A549 (cell line): ENCODE measurements at regions not wholly inside any gene's neighbourhood (a gene's known extent, or its start where the extent isn't known, plus 50 kb on each side); places are given as distances from the start of the nearest gene placed in this dataset.

Experiments
- ATAC-seq, 2 experiments: fragments of 200-7000 bp in 1 of 2; fragments of >200 bp in 1 of 2; cut with Nextera tagmentation in 1 of 2; cut with Tn5 transposase in 1 of 2; 3 replicates each; pipeline versions ENCODE4 v1.8.0 to v1.9.1; 2018 to 2020; ENCODE audit warnings: mild to moderate bottlenecking in 1 of 2, moderate library complexity in 1 of 2
- CTCF ChIA-PET: fragments of 300-600 bp; sonication (Branson Sonifier 250); formaldehyde crosslinking; extraction: SDS; loops from one replicate; lab custom pipeline; 2021; ENCODE audit warnings: antibody characterized with exemption, inconsistent platforms; lab: Yijun Ruan, JAX
- POLR2A ChIA-PET: fragments of 350-600 bp; formaldehyde crosslinking; extraction: SDS; loops from one replicate; lab custom pipeline; 2021; ENCODE audit warnings: antibody characterized with exemption, inconsistent platforms; lab: Yijun Ruan, JAX
- DNase-seq, 2 experiments: peaks; one replicate each; pipeline versions ENCODE4 v3.0.0 to v3.0.0-alpha.2; 2011 to 2016; ENCODE audit warnings: low read depth in 1 of 2, low spot score in 1 of 2
- FAIRE-seq: peaks from 2 replicates; lab custom pipeline; 2011; peaks lifted over from hg19 to GRCh38; lab: Jason Lieb, UNC
- H3K27ac ChIP-seq, 2 experiments: fragments of >200 bp; sonication (Bioruptor Twin); formaldehyde crosslinking; 3 replicates each; pipeline ENCODE4 v1.5.1; 2016 to 2017
- H3K4me1 ChIP-seq: fragments of >200 bp; sonication (Bioruptor Twin); formaldehyde crosslinking; 3 replicates; pipeline ENCODE4 v1.6.1; 2016
- H3K4me2 ChIP-seq: fragments of >200 bp; sonication (Bioruptor Twin); formaldehyde crosslinking; 3 replicates; pipeline ENCODE4 v1.6.1; 2016
- H3K4me3 ChIP-seq: fragments of >200 bp; sonication (Bioruptor Twin); formaldehyde crosslinking; 3 replicates; pipeline ENCODE4 v1.5.1; 2016
- H3K9me3 ChIP-seq: fragments of >200 bp; sonication (Bioruptor Twin); formaldehyde crosslinking; 3 replicates; pipeline ENCODE4 v1.6.1; 2016
- CEBPB ChIP-seq, 2 experiments: fragments of >200 bp in 1 of 2; sonication (Bioruptor Twin) in 1 of 2; formaldehyde crosslinking in 1 of 2; IDR thresholded peaks; 2 replicates each; pipeline ENCODE4 v1.6.1; 2012 to 2016
- EHMT2 ChIP-seq: fragments of 200-600 bp; sonication (generic); IDR thresholded peaks from 2 replicates; pipeline ENCODE4 v1.6.1; 2016; ENCODE audit warnings: antibody characterized with exemption, low read depth, mild to moderate bottlenecking, moderate library complexity
- ELK1 ChIP-seq: fragments of 150-350 bp; IDR thresholded peaks from 2 replicates; pipeline ENCODE4 v1.6.1; 2014; ENCODE audit warnings: low read depth, mild to moderate bottlenecking, low read length
- EP300 ChIP-seq, 2 experiments: fragments of >200 bp; sonication (Bioruptor Twin); formaldehyde crosslinking; IDR thresholded peaks; 2 replicates in 1 of 2; 3 replicates in 1 of 2; pipeline ENCODE4 v1.6.1; 2016 to 2017
- FOSL2 ChIP-seq, 2 experiments: fragments of 450-650 bp in 1 of 2; fragments of >200 bp in 1 of 2; sonication (Bioruptor Twin) in 1 of 2; formaldehyde crosslinking; IDR thresholded peaks; 2 replicates each; pipeline versions ENCODE4 v1.5.0 to v1.6.1; 2016 to 2020; ENCODE audit warnings: mild to moderate bottlenecking in 1 of 2, moderate library complexity in 1 of 2
- GATA3 ChIP-seq: IDR thresholded peaks from 2 replicates; pipeline ENCODE4 v1.6.1; 2012; ENCODE audit warnings: borderline replicate concordance
- HES2 ChIP-seq: fragments of >200 bp; sonication (Bioruptor Twin); formaldehyde crosslinking; IDR thresholded peaks from 2 replicates; pipeline ENCODE4 v1.6.1; 2016
- HMGXB4 ChIP-seq: fragments of 250-450 bp; sonication (Bioruptor Pico); IDR thresholded peaks from 2 replicates; pipeline ENCODE4 v1.5.0; 2021; ENCODE audit warnings: mild to moderate bottlenecking, moderate library complexity, borderline replicate concordance
- HOXB13 ChIP-seq: fragments of 250-450 bp; sonication (Bioruptor Pico); IDR thresholded peaks from 2 replicates; pipeline ENCODE4 v1.5.0; 2020; ENCODE audit warnings: low read depth, mild to moderate bottlenecking, moderate library complexity
- HOXB5 ChIP-seq: fragments of 250-450 bp; sonication (Bioruptor Pico); IDR thresholded peaks from 2 replicates; pipeline ENCODE4 v1.5.0; 2020; ENCODE audit warnings: mild to moderate bottlenecking, moderate library complexity
- JUNB ChIP-seq: fragments of >200 bp; sonication (Bioruptor Twin); formaldehyde crosslinking; IDR thresholded peaks from 2 replicates; pipeline ENCODE4 v1.6.1; 2016
- KDM1A ChIP-seq: fragments of 200-600 bp; sonication (generic); IDR thresholded peaks from 2 replicates; pipeline ENCODE4 v1.6.1; 2016; ENCODE audit warnings: low read depth, mild to moderate bottlenecking
- KDM5A ChIP-seq: fragments of 200-600 bp; sonication (generic); IDR thresholded peaks from 2 replicates; pipeline ENCODE4 v1.6.1; 2016; ENCODE audit warnings: antibody characterized with exemption, mild to moderate bottlenecking
- MAFK ChIP-seq: fragments of 450-650 bp; IDR thresholded peaks from 2 replicates; pipeline ENCODE4 v1.6.1; 2014; ENCODE audit not compliant: partially characterized antibody
- MAX ChIP-seq: IDR thresholded peaks from 2 replicates; pipeline ENCODE4 v1.6.1; 2012
- MYC ChIP-seq: IDR thresholded peaks from 2 replicates; pipeline ENCODE4 v1.6.1; 2012; ENCODE audit warnings: mild to moderate bottlenecking, inconsistent platforms, low read length, improper control_type of control experiment, borderline replicate concordance
- NPAS2 ChIP-seq: fragments of 250-450 bp; sonication (Bioruptor Pico); IDR thresholded peaks from 2 replicates; pipeline ENCODE4 v1.8.0; 2022; ENCODE audit warnings: mild to moderate bottlenecking, moderate library complexity, borderline replicate concordance
- NR3C1 ChIP-seq: fragments of >200 bp; sonication (Bioruptor Twin); formaldehyde crosslinking; IDR thresholded peaks from 3 replicates; pipeline ENCODE4 v1.6.1; 2017
- PBX3 ChIP-seq: IDR thresholded peaks from 2 replicates; pipeline ENCODE4 v1.6.1; 2012
- POLR2A ChIP-seq: IDR thresholded peaks from 2 replicates; pipeline ENCODE4 v1.6.1; 2012; ENCODE audit warnings: mild to moderate bottlenecking, low read length
- RAD21 ChIP-seq, 2 experiments: fragments of >200 bp in 1 of 2; sonication (Bioruptor Twin) in 1 of 2; formaldehyde crosslinking in 1 of 2; IDR thresholded peaks in 1 of 2; conservative IDR thresholded peaks in 1 of 2; 2 replicates in 1 of 2; 3 replicates in 1 of 2; pipeline ENCODE4 v1.6.1; 2012 to 2018; ENCODE audit warnings: inconsistent platforms in 1 of 2
- RARB ChIP-seq: fragments of 250-450 bp; sonication (Bioruptor Pico); IDR thresholded peaks from 2 replicates; pipeline ENCODE4 v1.8.0; 2021; ENCODE audit warnings: mild to moderate bottlenecking, moderate library complexity
- RNF2 ChIP-seq: fragments of 200-600 bp; sonication (generic); IDR thresholded peaks from 2 replicates; pipeline ENCODE4 v1.6.1; 2016; ENCODE audit warnings: low read depth, mild to moderate bottlenecking, antibody characterized with exemption, moderate library complexity, borderline replicate concordance
- SREBF2 ChIP-seq: fragments of 450-650 bp; IDR thresholded peaks from 2 replicates; pipeline ENCODE4 v1.6.1; 2014; ENCODE audit warnings: mild to moderate bottlenecking, moderate library complexity
- USF2 ChIP-seq: fragments of 450-650 bp; IDR thresholded peaks from 2 replicates; pipeline ENCODE4 v1.6.1; 2014; ENCODE audit warnings: antibody characterized with exemption
- ZC3H11A ChIP-seq: fragments of 450-650 bp; IDR thresholded peaks from 2 replicates; pipeline ENCODE4 v1.6.1; 2014; ENCODE audit warnings: antibody characterized with exemption, mild to moderate bottlenecking
- ZNF302 ChIP-seq: fragments of 250-450 bp; sonication (Bioruptor Pico); IDR thresholded peaks from 2 replicates; pipeline ENCODE4 v1.9.0; 2021; ENCODE audit warnings: inconsistent platforms, mild to moderate bottlenecking, moderate library complexity
- WGBS: methylation state at CpG from one replicate; pipeline ENCODE4 v1.1.6; 2017; ENCODE audit errors: missing lambda C conversion rate; 5-methylcytosine and 5-hydroxymethylcytosine counted together

GRCh38 chr18:77550625-77551024, 301.0 kb downstream of the GALR1 start:
- Histone ChIP-seq H3K27ac (no peak overlapping the region), H3K4me1 (no peaks in the 10 kb centered on the region)
- 24% methylated on average over 5 of the region's 5 CpGs for WGBS
- ATAC-seq = no peak
- ChIA-PET POLR2A (no interaction called here), CTCF (no interaction called here)
- no peak for DNase-seq
- TF ChIP-seq MAX = no peak
- no peak for TF ChIP-seq HMGXB4
- TF ChIP-seq RNF2 = no peak
- no peak for TF ChIP-seq RARB (CRISPR knock-in tag)
- TF ChIP-seq HOXB5 (CRISPR knock-in tag) = no peak
- no peak for TF ChIP-seq PBX3
- TF ChIP-seq MAFK = no peak
- TF ChIP-seq SREBF2 = no peak
- TF ChIP-seq GATA3 = no peak
- TF ChIP-seq EP300 (IDR thresholded peaks at IDR 0.05) = no peak
- no peak for TF ChIP-seq RAD21 (conservative IDR thresholded peaks at IDR 0.05 in 1 of 2, IDR thresholded peaks at IDR 0.05 in 1 of 2)
- no peak for TF ChIP-seq EHMT2
- no peak for TF ChIP-seq POLR2A
- no peak for TF ChIP-seq ELK1
- TF ChIP-seq KDM5A = no peak
- no peak for TF ChIP-seq NPAS2
- TF ChIP-seq FOSL2 (IDR thresholded peaks at IDR 0.05) = no peak
- no peak for TF ChIP-seq FOSL2 (CRISPR knock-in tag; IDR thresholded peaks at IDR 0.05)
- TF ChIP-seq ZNF302 = no peak
- TF ChIP-seq, all 56 proteins: peak for 0
- Histone ChIP-seq H3K9me3 (no peaks in the 10 kb centered on the region), H3K4me3 (no peak overlapping the region), H3K4me2 (no peak overlapping the region)
- no peak for FAIRE-seq

GRCh38 chr18:77551055-77551454, 301.4 kb downstream of the GALR1 start:
- H3K9me3 ChIP-seq = no peaks in the 10 kb centered on the region
- no peak for TF ChIP-seq HOXB5 (CRISPR knock-in tag)
- no peak for TF ChIP-seq HES2
- TF ChIP-seq JUNB = no peak
- TF ChIP-seq RARB (CRISPR knock-in tag) = no peak
- no peak for TF ChIP-seq MAFK
- TF ChIP-seq CEBPB (IDR thresholded peaks at IDR 0.05) = no peak
- TF ChIP-seq MYC = no peak
- no peak for TF ChIP-seq KDM1A
- TF ChIP-seq NPAS2 = no peak
- TF ChIP-seq NR3C1 = no peak
- no peak for TF ChIP-seq ZC3H11A
- TF ChIP-seq USF2 = no peak
- no peak for TF ChIP-seq KDM5A
- TF ChIP-seq HOXB13 (CRISPR knock-in tag) = no peak
- no peak for TF ChIP-seq HMGXB4
- ATAC-seq (no peak), DNase-seq (no peak), FAIRE-seq (no peak)
- CTCF ChIA-PET = no interaction called here
- POLR2A ChIA-PET = no interaction called here
- 18% methylated on average over 3 of the region's 3 CpGs for WGBS
- H3K27ac ChIP-seq = no peak overlapping the region
- no peak overlapping the region for H3K4me3 ChIP-seq
- no peak overlapping the region for H3K4me2 ChIP-seq
- H3K4me1 ChIP-seq = no peaks in the 10 kb centered on the region
